Testis (tissue), 2 donors: ENCODE measurements at regions not wholly inside any gene's neighbourhood (a gene's known extent, or its start where the extent isn't known, plus 50 kb on each side); places are given as distances from the start of the nearest gene placed in this dataset.

Source experiments
- CTCF ChIP-seq, 3 experiments: fragments of 450-650 bp in 2 of 3; fragments of 200-600 bp in 1 of 3; sonication (generic) in 1 of 3; IDR thresholded peaks; one replicate each; pipeline ENCODE4 v1.5.1; 2016 to 2019; ENCODE audit warnings: antibody characterized with exemption in 3 of 3, mild to moderate bottlenecking in 2 of 3, moderate library complexity in 1 of 3
- POLR2A ChIP-seq: fragments of 450-650 bp; IDR thresholded peaks from one replicate; pipeline ENCODE4 v1.6.1; 2017; ENCODE audit warnings: antibody characterized with exemption, mild to moderate bottlenecking, moderate library complexity

DNA sequence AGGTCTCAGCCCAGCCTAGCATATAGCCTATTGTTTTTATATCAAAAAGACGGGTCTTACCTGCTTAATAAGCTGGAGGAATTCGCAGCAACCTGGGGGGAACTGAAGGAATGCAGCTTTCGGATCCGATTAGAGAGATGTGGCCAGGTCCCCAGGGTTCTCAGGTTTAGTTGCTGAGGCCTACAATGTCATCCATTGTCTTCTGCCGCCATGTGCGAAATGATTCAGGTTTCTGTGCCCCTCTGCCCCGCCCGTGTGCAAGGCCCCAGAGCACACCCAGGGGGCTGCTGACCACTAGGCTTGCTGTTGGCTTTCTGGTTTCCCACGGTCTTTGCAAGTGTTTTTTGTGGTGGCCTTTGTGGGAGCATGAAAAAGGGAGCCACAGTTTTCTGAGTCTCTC, 154.5 kb upstream of the TBX3 start:
- TF ChIP-seq CTCF (IDR thresholded peaks at IDR 0.05) (no peak), POLR2A (no peak)
